H1 (cell line): ENCODE measurements at regions not wholly inside any gene's neighbourhood (a gene's known extent, or its start where the extent isn't known, plus 50 kb on each side); places are given as distances from the start of the nearest gene placed in this dataset.

Experiments
- E2F6 ChIP-seq: IDR thresholded peaks from 2 replicates; pipeline ENCODE4 v1.6.1; 2012; ENCODE audit warnings: inconsistent platforms
- JUN ChIP-seq: IDR thresholded peaks from 2 replicates; pipeline ENCODE4 v1.6.1; 2011; ENCODE audit warnings: low read depth, mild to moderate bottlenecking, improper control_type of control experiment, low read length
- SUZ12 ChIP-seq: fragments of 200-600 bp; sonication (generic); IDR thresholded peaks from 2 replicates; pipeline ENCODE4 v1.6.1; 2012; ENCODE audit warnings: mild to moderate bottlenecking, inconsistent platforms, low read length, moderate library complexity, mixed read lengths

GRCh38 chr7:400901-401485, 111.0 kb downstream of the FOXL3 start (continued):
- TF ChIP-seq E2F6 (no peak), JUN (no peak), SUZ12 (no peak)
